ENCODE measurements at regions not wholly inside any gene's neighbourhood (a gene's known extent, or its start where the extent isn't known, plus 50 kb on each side); places are given as distances from the start of the nearest gene placed in this dataset.

- no peak for TF ChIP-seq CTCF (IDR thresholded peaks at IDR 0.05)
- TF ChIP-seq POLR2A (IDR thresholded peaks at IDR 0.05), result no peak
Observed at GRCh38 chr1:88311265-88311664, 372.8 kb upstream of the PKN2 start.

Measured in testis (tissue), 2 donors.